ENCODE measurements at regions not wholly inside any gene's neighbourhood (a gene's known extent, or its start where the extent isn't known, plus 50 kb on each side); places are given as distances from the start of the nearest gene placed in this dataset.

DNA sequence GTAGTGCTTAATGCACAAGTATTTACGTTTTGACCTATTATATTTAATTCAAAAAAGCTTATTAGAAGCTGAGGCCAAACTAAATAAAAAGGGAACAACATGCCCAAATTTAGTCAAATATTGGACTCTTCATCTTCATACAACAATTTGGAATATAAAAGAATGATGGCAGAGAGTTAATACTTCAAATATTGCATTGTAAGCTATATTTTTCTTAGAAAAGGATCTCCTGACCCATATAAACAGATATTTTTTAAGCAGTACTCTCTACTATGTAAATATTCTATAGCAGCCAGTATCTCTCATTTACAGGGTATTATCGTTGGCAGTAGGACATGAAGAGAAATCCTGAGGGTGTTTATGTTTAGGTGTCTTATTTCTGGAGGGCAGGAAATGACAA is 531.2 kb downstream of the NYAP2 start:
- no peaks in the 10 kb centered on the region for H4K20me1 ChIP-seq (replicated peaks; ENCODE audit: insufficient read depth)
- Mint-ChIP-seq H3K27me3 (ENCODE audit: insufficient read depth, low read depth, poor library complexity) (peaks cover 4% of the 10 kb centered on the region), H3K9me3 (no peaks in the 10 kb centered on the region), H3K4me3 (no peak overlapping the region), H3K4me1 (no peaks in the 10 kb centered on the region), H3K36me3 (ENCODE audit: low read depth) (no peaks in the 10 kb centered on the region), H3K27ac (no peak overlapping the region)
- no peaks in the 10 kb centered on the region for H3F3A ChIP-seq (replicated peaks; ENCODE audit: low read depth)
- H3K27ac ChIP-seq (ENCODE audit: low read depth): no peak overlapping the region
- H3K27me3 ChIP-seq (ENCODE audit: insufficient read depth): no peaks in the 10 kb centered on the region
- no peak for TF ChIP-seq JUNB (IDR thresholded peaks at IDR 0.05; ENCODE audit: unreplicated experiment)
- TF ChIP-seq NANOG (IDR thresholded peaks at IDR 0.05; ENCODE audit: borderline replicate concordance): no peak
- TF ChIP-seq, protein P1, sequence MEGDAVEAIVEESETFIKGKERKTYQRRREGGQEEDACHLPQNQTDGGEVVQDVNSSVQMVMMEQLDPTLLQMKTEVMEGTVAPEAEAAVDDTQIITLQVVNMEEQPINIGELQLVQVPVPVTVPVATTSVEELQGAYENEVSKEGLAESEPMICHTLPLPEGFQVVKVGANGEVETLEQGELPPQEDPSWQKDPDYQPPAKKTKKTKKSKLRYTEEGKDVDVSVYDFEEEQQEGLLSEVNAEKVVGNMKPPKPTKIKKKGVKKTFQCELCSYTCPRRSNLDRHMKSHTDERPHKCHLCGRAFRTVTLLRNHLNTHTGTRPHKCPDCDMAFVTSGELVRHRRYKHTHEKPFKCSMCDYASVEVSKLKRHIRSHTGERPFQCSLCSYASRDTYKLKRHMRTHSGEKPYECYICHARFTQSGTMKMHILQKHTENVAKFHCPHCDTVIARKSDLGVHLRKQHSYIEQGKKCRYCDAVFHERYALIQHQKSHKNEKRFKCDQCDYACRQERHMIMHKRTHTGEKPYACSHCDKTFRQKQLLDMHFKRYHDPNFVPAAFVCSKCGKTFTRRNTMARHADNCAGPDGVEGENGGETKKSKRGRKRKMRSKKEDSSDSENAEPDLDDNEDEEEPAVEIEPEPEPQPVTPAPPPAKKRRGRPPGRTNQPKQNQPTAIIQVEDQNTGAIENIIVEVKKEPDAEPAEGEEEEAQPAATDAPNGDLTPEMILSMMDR (conservative IDR thresholded peaks at IDR 0.05; ENCODE audit: low read depth in 2 of 2): no peak
- TF ChIP-seq ZNF114 (CRISPR knock-in tag; IDR thresholded peaks at IDR 0.05): no peak
- TF ChIP-seq, protein P2, sequence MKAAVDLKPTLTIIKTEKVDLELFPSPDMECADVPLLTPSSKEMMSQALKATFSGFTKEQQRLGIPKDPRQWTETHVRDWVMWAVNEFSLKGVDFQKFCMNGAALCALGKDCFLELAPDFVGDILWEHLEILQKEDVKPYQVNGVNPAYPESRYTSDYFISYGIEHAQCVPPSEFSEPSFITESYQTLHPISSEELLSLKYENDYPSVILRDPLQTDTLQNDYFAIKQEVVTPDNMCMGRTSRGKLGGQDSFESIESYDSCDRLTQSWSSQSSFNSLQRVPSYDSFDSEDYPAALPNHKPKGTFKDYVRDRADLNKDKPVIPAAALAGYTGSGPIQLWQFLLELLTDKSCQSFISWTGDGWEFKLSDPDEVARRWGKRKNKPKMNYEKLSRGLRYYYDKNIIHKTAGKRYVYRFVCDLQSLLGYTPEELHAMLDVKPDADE (IDR thresholded peaks at IDR 0.05): no peak
- TF ChIP-seq EZH2 (IDR thresholded peaks at IDR 0.05; ENCODE audit: low read depth, unreplicated experiment): no peak
- TF ChIP-seq, protein P3, sequence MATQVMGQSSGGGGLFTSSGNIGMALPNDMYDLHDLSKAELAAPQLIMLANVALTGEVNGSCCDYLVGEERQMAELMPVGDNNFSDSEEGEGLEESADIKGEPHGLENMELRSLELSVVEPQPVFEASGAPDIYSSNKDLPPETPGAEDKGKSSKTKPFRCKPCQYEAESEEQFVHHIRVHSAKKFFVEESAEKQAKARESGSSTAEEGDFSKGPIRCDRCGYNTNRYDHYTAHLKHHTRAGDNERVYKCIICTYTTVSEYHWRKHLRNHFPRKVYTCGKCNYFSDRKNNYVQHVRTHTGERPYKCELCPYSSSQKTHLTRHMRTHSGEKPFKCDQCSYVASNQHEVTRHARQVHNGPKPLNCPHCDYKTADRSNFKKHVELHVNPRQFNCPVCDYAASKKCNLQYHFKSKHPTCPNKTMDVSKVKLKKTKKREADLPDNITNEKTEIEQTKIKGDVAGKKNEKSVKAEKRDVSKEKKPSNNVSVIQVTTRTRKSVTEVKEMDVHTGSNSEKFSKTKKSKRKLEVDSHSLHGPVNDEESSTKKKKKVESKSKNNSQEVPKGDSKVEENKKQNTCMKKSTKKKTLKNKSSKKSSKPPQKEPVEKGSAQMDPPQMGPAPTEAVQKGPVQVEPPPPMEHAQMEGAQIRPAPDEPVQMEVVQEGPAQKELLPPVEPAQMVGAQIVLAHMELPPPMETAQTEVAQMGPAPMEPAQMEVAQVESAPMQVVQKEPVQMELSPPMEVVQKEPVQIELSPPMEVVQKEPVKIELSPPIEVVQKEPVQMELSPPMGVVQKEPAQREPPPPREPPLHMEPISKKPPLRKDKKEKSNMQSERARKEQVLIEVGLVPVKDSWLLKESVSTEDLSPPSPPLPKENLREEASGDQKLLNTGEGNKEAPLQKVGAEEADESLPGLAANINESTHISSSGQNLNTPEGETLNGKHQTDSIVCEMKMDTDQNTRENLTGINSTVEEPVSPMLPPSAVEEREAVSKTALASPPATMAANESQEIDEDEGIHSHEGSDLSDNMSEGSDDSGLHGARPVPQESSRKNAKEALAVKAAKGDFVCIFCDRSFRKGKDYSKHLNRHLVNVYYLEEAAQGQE (IDR thresholded peaks at IDR 0.05; ENCODE audit: unreplicated experiment): no peak
- TF ChIP-seq, protein P4, sequence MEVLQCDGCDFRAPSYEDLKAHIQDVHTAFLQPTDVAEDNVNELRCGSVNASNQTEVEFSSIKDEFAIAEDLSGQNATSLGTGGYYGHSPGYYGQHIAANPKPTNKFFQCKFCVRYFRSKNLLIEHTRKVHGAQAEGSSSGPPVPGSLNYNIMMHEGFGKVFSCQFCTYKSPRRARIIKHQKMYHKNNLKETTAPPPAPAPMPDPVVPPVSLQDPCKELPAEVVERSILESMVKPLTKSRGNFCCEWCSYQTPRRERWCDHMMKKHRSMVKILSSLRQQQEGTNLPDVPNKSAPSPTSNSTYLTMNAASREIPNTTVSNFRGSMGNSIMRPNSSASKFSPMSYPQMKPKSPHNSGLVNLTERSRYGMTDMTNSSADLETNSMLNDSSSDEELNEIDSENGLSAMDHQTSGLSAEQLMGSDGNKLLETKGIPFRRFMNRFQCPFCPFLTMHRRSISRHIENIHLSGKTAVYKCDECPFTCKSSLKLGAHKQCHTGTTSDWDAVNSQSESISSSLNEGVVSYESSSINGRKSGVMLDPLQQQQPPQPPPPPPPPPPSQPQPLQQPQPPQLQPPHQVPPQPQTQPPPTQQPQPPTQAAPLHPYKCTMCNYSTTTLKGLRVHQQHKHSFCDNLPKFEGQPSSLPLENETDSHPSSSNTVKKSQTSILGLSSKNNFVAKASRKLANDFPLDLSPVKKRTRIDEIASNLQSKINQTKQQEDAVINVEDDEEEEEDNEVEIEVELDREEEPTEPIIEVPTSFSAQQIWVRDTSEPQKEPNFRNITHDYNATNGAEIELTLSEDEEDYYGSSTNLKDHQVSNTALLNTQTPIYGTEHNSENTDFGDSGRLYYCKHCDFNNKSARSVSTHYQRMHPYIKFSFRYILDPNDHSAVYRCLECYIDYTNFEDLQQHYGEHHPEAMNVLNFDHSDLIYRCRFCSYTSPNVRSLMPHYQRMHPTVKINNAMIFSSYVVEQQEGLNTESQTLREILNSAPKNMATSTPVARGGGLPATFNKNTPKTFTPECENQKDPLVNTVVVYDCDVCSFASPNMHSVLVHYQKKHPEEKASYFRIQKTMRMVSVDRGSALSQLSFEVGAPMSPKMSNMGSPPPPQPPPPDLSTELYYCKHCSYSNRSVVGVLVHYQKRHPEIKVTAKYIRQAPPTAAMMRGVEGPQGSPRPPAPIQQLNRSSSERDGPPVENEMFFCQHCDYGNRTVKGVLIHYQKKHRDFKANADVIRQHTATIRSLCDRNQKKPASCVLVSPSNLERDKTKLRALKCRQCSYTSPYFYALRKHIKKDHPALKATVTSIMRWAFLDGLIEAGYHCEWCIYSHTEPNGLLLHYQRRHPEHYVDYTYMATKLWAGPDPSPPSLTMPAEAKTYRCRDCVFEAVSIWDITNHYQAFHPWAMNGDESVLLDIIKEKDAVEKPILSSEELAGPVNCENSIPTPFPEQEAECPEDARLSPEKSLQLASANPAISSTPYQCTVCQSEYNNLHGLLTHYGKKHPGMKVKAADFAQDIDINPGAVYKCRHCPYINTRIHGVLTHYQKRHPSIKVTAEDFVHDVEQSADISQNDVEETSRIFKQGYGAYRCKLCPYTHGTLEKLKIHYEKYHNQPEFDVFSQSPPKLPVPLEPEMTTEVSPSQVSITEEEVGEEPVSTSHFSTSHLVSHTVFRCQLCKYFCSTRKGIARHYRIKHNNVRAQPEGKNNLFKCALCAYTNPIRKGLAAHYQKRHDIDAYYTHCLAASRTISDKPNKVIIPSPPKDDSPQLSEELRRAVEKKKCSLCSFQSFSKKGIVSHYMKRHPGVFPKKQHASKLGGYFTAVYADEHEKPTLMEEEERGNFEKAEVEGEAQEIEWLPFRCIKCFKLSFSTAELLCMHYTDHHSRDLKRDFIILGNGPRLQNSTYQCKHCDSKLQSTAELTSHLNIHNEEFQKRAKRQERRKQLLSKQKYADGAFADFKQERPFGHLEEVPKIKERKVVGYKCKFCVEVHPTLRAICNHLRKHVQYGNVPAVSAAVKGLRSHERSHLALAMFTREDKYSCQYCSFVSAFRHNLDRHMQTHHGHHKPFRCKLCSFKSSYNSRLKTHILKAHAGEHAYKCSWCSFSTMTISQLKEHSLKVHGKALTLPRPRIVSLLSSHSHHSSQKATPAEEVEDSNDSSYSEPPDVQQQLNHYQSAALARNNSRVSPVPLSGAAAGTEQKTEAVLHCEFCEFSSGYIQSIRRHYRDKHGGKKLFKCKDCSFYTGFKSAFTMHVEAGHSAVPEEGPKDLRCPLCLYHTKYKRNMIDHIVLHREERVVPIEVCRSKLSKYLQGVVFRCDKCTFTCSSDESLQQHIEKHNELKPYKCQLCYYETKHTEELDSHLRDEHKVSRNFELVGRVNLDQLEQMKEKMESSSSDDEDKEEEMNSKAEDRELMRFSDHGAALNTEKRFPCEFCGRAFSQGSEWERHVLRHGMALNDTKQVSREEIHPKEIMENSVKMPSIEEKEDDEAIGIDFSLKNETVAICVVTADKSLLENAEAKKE (CRISPR knock-in tag; IDR thresholded peaks at IDR 0.05): no peak
- no peak for ATAC-seq
- no peak overlapping the region for H3K4me3 ChIP-seq
- H3K4me2 ChIP-seq: no peak overlapping the region
- no peak for DNase-seq (ENCODE audit: low spot score)
- H3K4me1 ChIP-seq (ENCODE audit: insufficient read depth): no peaks in the 10 kb centered on the region
- no peaks in the 10 kb centered on the region for H3K79me2 ChIP-seq (replicated peaks; ENCODE audit: insufficient read depth)
- no peaks in the 10 kb centered on the region for H3K9me2 ChIP-seq (ENCODE audit: insufficient read depth)
- H3K36me3 ChIP-seq (ENCODE audit: insufficient read depth): no peaks in the 10 kb centered on the region
- H2AFZ ChIP-seq: no peak overlapping the region
